ENCODE measurements at regions not wholly inside any gene's neighbourhood (a gene's known extent, or its start where the extent isn't known, plus 50 kb on each side); places are given as distances from the start of the nearest gene placed in this dataset.
A peak's percentile ranks its signal among the peaks of the same experiment; 100 is the strongest.
"Not testable (repeated sequence)": the region's sequence is repeated elsewhere in the genome, so short reads cannot be mapped to it uniquely, and the experiment has no call there.

- no peak for DNase-seq
Measured at GRCh38 chr13:33561627-33562026, 256.3 kb upstream of the RFC3 start.

- DNase-seq = no peak
Measured at GRCh38 chr13:33571618-33572017, 246.3 kb upstream of the RFC3 start.

- not testable (repeated sequence) for DNase-seq
Measured at GRCh38 chr13:33572322-33572721, 245.6 kb upstream of the RFC3 start.

GRCh38 chr13:33575378-33575777, 242.6 kb upstream of the RFC3 start:
- no peak for DNase-seq

- no peak for DNase-seq
Measured at GRCh38 chr13:33577007-33577406, 240.9 kb upstream of the RFC3 start.

GRCh38 chr13:33578786-33579185, 239.2 kb upstream of the RFC3 start:
- DNase-seq = no peak

- DNase-seq = no peak
Measured at GRCh38 chr13:33582121-33582520, 235.8 kb upstream of the RFC3 start.

GRCh38 chr13:33583398-33583797, 234.6 kb upstream of the RFC3 start:
- no peak for DNase-seq

GRCh38 chr13:33590936-33591335, 227.0 kb upstream of the RFC3 start:
- DNase-seq = no peak

GRCh38 chr13:33606692-33607091, 211.3 kb upstream of the RFC3 start:
- DNase-seq = no peak

GRCh38 chr13:33610438-33611120, 207.4 kb upstream of the RFC3 start:
- peak; percentile 85 for DNase-seq

- peak; percentile 84 for DNase-seq
Measured at GRCh38 chr13:33611121-33611805, 206.7 kb upstream of the RFC3 start.

- no peak for DNase-seq
Measured at GRCh38 chr13:33612641-33613638, 205.0 kb upstream of the RFC3 start.

- no peak for DNase-seq
Measured at GRCh38 chr13:33615436-33615835, 202.5 kb upstream of the RFC3 start.

- DNase-seq = no peak
Measured at GRCh38 chr13:33616130-33616529, 201.8 kb upstream of the RFC3 start.

- DNase-seq = no peak
Measured at GRCh38 chr13:33617055-33617454, 200.9 kb upstream of the RFC3 start.

GRCh38 chr13:33624253-33624652, 193.7 kb upstream of the RFC3 start:
- DNase-seq = no peak

GRCh38 chr13:33624740-33625139, 193.2 kb upstream of the RFC3 start:
- DNase-seq = no peak

- DNase-seq = no peak
Measured at GRCh38 chr13:33626407-33626806, 191.5 kb upstream of the RFC3 start.

- DNase-seq = no peak
Measured at GRCh38 chr13:33628662-33629061, 189.3 kb upstream of the RFC3 start.

- no peak for DNase-seq
Measured at GRCh38 chr13:33629605-33630360, 188.2 kb upstream of the RFC3 start.

- DNase-seq = no peak
Measured at GRCh38 chr13:33633701-33634545, 184.0 kb upstream of the RFC3 start.
